Adrenal gland (tissue), 9 donors: ENCODE measurements at regions not wholly inside any gene's neighbourhood (a gene's known extent, or its start where the extent isn't known, plus 50 kb on each side); places are given as distances from the start of the nearest gene placed in this dataset.

ENCODE experiments used
- DNase-seq, 7 donors: peaks; one replicate each; pipeline ENCODE4 v3.0.0-alpha.2; 2019 to 2020
- H3K27ac ChIP-seq, 5 donors: fragments of 200-600 bp; sonication (generic) in 4 of 5; 1 replicate in 3 of 5; 2 replicates in 2 of 5; pipeline versions ENCODE4 v1.5.1 to v1.8.0; 2016 to 2020; ENCODE audit warnings: mild to moderate bottlenecking in 1 of 5
- H3K27me3 ChIP-seq: fragments of 200-600 bp; 2 replicates; pipeline ENCODE4 v1.8.0; 2021
- H3K36me3 ChIP-seq, 2 donors: fragments of 200-600 bp; replicated peaks in 1 of 2; 1 replicate in 1 of 2; 2 replicates in 1 of 2; pipeline versions ENCODE4 v1.5.1 to v1.8.0; 2018 to 2022
- H3K4me1 ChIP-seq, 2 donors: fragments of 200-600 bp; replicated peaks in 1 of 2; 1 replicate in 1 of 2; 2 replicates in 1 of 2; pipeline versions ENCODE4 v1.5.1 to v1.8.0; 2018 to 2021
- H3K4me3 ChIP-seq, 4 donors: fragments of 200-600 bp; sonication (generic) in 3 of 4; one replicate each; pipeline ENCODE4 v1.5.1; 2016 to 2018
- H3K9me3 ChIP-seq, 3 donors: fragments of 200-600 bp; sonication (generic) in 1 of 3; replicated peaks in 1 of 3; 1 replicate in 2 of 3; 2 replicates in 1 of 3; pipeline versions ENCODE4 v1.5.1 to v1.8.0; 2016 to 2021
- CTCF ChIP-seq, 6 experiments: fragments of 450-650 bp in 4 of 6; fragments of 200-600 bp in 2 of 6; sonication (generic) in 1 of 6; IDR thresholded peaks; 1 replicate in 5 of 6; 2 replicates in 1 of 6; pipeline versions ENCODE4 v1.5.1 to v1.8.0; 2016 to 2021; ENCODE audit warnings: antibody characterized with exemption in 6 of 6, mild to moderate bottlenecking in 2 of 6, moderate library complexity in 1 of 6
- POLR2A ChIP-seq, 2 donors: fragments of 450-650 bp; IDR thresholded peaks; one replicate each; pipeline ENCODE4 v1.6.1; 2017; ENCODE audit warnings: antibody characterized with exemption in 2 of 2, mild to moderate bottlenecking in 2 of 2, moderate library complexity in 1 of 2
- WGBS, 4 donors: extraction: QIAGEN DNeasy Blood & Tissue Kit in 2 of 4; methylation state at CpG; one replicate each; pipeline versions ENCODE4 v1.1.5 to v1.1.7; 2013 to 2017; 5-methylcytosine and 5-hydroxymethylcytosine counted together
- intact Hi-C, 2 donors: fragments of 100-400 bp; cut with DNase I; formaldehyde crosslinking; loops; one replicate each; pipeline versions ENCODE4 v1.14.1 to v1.15.0; 2022 to 2023
- donor health status: healthy with polysubstance abuse.
- donor health status: Bipolar disorder and iron deficiency.
- donor health status: DM: yes; HTN: yes; CAD: no.
- donor health status: DM: no; HTN: no; CAD: no.
- donor health status: DM: no; HTN: no; CAD: no.

GRCh38 chr15:81768773-81769172 lies 277.0 kb downstream of the MEX3B start:
- WGBS, 4 donors: 68 to 83% (median 71%) methylated on average over 1 to 2 of the region's 2 CpGs
- Histone ChIP-seq H3K27ac (no peak overlapping the region), H3K9me3 (no peaks in the 10 kb centered on the region), H3K36me3 (no peaks in the 10 kb centered on the region), H3K27me3 (no peaks in the 10 kb centered on the region), H3K4me3 (no peak overlapping the region), H3K4me1 (no peaks in the 10 kb centered on the region)
- intact Hi-C loops: no loop called here
- no peak for DNase-seq
- TF ChIP-seq POLR2A (IDR thresholded peaks at IDR 0.05) (no peak), CTCF (IDR thresholded peaks at IDR 0.05) (no peak)

GRCh38 chr15:81766829-81767475 lies 278.9 kb downstream of the MEX3B start:
- no peak for DNase-seq
- Histone ChIP-seq H3K27ac (no peak overlapping the region), H3K4me1 (no peaks in the 10 kb centered on the region), H3K9me3 (no peaks in the 10 kb centered on the region), H3K36me3 (no peaks in the 10 kb centered on the region), H3K27me3 (no peaks in the 10 kb centered on the region), H3K4me3 (no peak overlapping the region)
- no peak for TF ChIP-seq POLR2A (IDR thresholded peaks at IDR 0.05)
- no peak for TF ChIP-seq CTCF (IDR thresholded peaks at IDR 0.05)
- 48 to 77% (median 64%) methylated on average over 1 of the region's 1 CpG for WGBS, 4 donors
- intact Hi-C loops: no loop called here

- no peaks in the 10 kb centered on the region for H3K36me3 ChIP-seq
- H3K4me3 ChIP-seq: no peak overlapping the region
- H3K4me1 ChIP-seq: no peaks in the 10 kb centered on the region
- H3K27ac ChIP-seq: no peak overlapping the region
- 67 to 77% (median 76%) methylated on average over 2 of the region's 2 CpGs for WGBS, 4 donors
- TF ChIP-seq POLR2A (IDR thresholded peaks at IDR 0.05) (no peak), CTCF (IDR thresholded peaks at IDR 0.05) (no peak)
- H3K9me3 ChIP-seq: no peaks in the 10 kb centered on the region
- DNase-seq: no peak
- no peaks in the 10 kb centered on the region for H3K27me3 ChIP-seq
- intact Hi-C loops: no loop called here
Observed at GRCh38 chr15:81765816-81766215, 280.0 kb downstream of the MEX3B start.

GRCh38 chr15:81763304-81763703 lies 282.5 kb downstream of the MEX3B start:
- Histone ChIP-seq H3K4me1 (no peaks in the 10 kb centered on the region), H3K36me3 (no peaks in the 10 kb centered on the region), H3K9me3 (no peaks in the 10 kb centered on the region), H3K27me3 (no peaks in the 10 kb centered on the region), H3K27ac (no peak overlapping the region), H3K4me3 (no peak overlapping the region)
- 79 to 96% (median 95%) methylated on average over 1 of the region's 1 CpG for WGBS, 4 donors
- intact Hi-C loops: no loop called here
- TF ChIP-seq POLR2A (IDR thresholded peaks at IDR 0.05) (no peak), CTCF (IDR thresholded peaks at IDR 0.05) (no peak)
- DNase-seq: no peak
